Thyroid gland (tissue), 4 donors: ENCODE measurements at regions not wholly inside any gene's neighbourhood (a gene's known extent, or its start where the extent isn't known, plus 50 kb on each side); places are given as distances from the start of the nearest gene placed in this dataset.

Experiments
- POLR2A ChIP-seq, 2 donors: fragments of 450-650 bp; IDR thresholded peaks; one replicate each; pipeline ENCODE4 v1.6.1; 2017; ENCODE audit warnings: antibody characterized with exemption in 2 of 2, mild to moderate bottlenecking in 2 of 2, moderate library complexity in 1 of 2
- TF ChIP-seq, protein P1 (sequence below), 6 experiments: fragments of 200-600 bp in 3 of 6; fragments of 450-650 bp in 3 of 6; sonication (generic) in 3 of 6; IDR thresholded peaks; one replicate each; pipeline ENCODE4 v1.5.1; 2016 to 2019; ENCODE audit warnings: antibody characterized with exemption in 6 of 6, mild to moderate bottlenecking in 2 of 6, inconsistent platforms in 1 of 6, moderate library complexity in 1 of 6

DNA sequence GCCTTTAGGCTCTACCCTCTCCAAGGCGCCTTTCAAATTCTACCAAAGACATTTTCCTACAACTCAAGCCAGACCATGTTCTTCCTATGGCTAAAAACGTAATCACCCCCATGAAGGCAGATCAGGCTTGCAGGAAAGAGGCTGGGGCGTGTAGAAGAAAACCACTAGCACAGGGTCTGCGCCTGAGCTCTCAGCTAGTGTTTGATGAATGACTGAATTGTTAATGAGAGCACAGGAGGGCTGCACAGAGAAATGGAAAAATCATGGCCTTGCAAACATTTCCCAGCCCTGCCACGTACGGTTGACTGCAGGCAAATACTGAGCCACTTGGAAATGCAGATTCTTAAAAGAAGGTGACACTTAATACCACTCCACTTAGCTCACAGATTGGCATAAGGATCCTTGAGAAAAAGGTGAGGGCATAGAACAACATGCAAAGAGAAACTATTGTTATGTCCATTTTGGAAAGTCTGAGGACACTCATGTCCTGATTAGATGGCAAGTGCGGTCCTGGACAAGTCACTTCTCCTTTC, 148.6 kb downstream of the NXPE2 start:
- TF ChIP-seq, protein P1, sequence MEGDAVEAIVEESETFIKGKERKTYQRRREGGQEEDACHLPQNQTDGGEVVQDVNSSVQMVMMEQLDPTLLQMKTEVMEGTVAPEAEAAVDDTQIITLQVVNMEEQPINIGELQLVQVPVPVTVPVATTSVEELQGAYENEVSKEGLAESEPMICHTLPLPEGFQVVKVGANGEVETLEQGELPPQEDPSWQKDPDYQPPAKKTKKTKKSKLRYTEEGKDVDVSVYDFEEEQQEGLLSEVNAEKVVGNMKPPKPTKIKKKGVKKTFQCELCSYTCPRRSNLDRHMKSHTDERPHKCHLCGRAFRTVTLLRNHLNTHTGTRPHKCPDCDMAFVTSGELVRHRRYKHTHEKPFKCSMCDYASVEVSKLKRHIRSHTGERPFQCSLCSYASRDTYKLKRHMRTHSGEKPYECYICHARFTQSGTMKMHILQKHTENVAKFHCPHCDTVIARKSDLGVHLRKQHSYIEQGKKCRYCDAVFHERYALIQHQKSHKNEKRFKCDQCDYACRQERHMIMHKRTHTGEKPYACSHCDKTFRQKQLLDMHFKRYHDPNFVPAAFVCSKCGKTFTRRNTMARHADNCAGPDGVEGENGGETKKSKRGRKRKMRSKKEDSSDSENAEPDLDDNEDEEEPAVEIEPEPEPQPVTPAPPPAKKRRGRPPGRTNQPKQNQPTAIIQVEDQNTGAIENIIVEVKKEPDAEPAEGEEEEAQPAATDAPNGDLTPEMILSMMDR (IDR thresholded peaks at IDR 0.05) = no peak
- TF ChIP-seq POLR2A (IDR thresholded peaks at IDR 0.05) = no peak
